ENCODE measurements at regions not wholly inside any gene's neighbourhood (a gene's known extent, or its start where the extent isn't known, plus 50 kb on each side); places are given as distances from the start of the nearest gene placed in this dataset.

- intact Hi-C loops (cut with DNase I) = no loop called here
- Histone ChIP-seq H3K36me3 (no peaks in the 10 kb centered on the region), H3K9ac (ENCODE audit: low read depth in 2 of 2, low read length in 2 of 2) (no peak overlapping the region), H3K4me3 (no peak overlapping the region), H3K27me3 (no peaks in the 10 kb centered on the region), H3K27ac (no peak overlapping the region), H3K9me3 (no peaks in the 10 kb centered on the region), H3K4me1 (no peaks in the 10 kb centered on the region)
- TF ChIP-seq CTCF (IDR thresholded peaks at IDR 0.05) = no peak
- no peak for DNase-seq
These were observed 182.9 kb upstream of the PRKCQ start for GRCh38 chr10:6763001-6763400.

GRCh38 chr10:6759961-6760360 lies 179.9 kb upstream of the PRKCQ start:
- no peak for DNase-seq
- H3K4me1 ChIP-seq = no peaks in the 10 kb centered on the region
- H3K36me3 ChIP-seq = no peaks in the 10 kb centered on the region
- no peak for TF ChIP-seq CTCF (IDR thresholded peaks at IDR 0.05)
- H3K27ac ChIP-seq = no peak overlapping the region
- H3K27me3 ChIP-seq = no peaks in the 10 kb centered on the region
- no peaks in the 10 kb centered on the region for H3K9me3 ChIP-seq
- no peak overlapping the region for H3K4me3 ChIP-seq
- intact Hi-C loops (cut with DNase I) = no loop called here
- no peak overlapping the region for H3K9ac ChIP-seq (ENCODE audit: low read depth in 2 of 2, low read length in 2 of 2)

- no peaks in the 10 kb centered on the region for H3K9me3 ChIP-seq
- intact Hi-C loops (cut with DNase I) = no loop called here
These were observed 177.1 kb upstream of the PRKCQ start for GRCh38 chr10:6757158-6757557.

GRCh38 chr10:6756716-6757115 lies 176.6 kb upstream of the PRKCQ start:
- intact Hi-C loops (cut with DNase I) = no loop called here
- no peak for TF ChIP-seq CTCF (IDR thresholded peaks at IDR 0.05)
- H3K27me3 ChIP-seq = no peaks in the 10 kb centered on the region
- no peak overlapping the region for H3K4me3 ChIP-seq
- no peaks in the 10 kb centered on the region for H3K36me3 ChIP-seq
- no peaks in the 10 kb centered on the region for H3K9me3 ChIP-seq
- no peak overlapping the region for H3K9ac ChIP-seq (ENCODE audit: low read depth in 2 of 2, low read length in 2 of 2)
- no peak for DNase-seq
- H3K4me1 ChIP-seq = no peaks in the 10 kb centered on the region
- no peak overlapping the region for H3K27ac ChIP-seq

More at GRCh38 chr10:6757158-6757557, 177.1 kb upstream of the PRKCQ start:
- no peak for TF ChIP-seq CTCF (IDR thresholded peaks at IDR 0.05)
- no peaks in the 10 kb centered on the region for H3K4me1 ChIP-seq
- H3K27me3 ChIP-seq = no peaks in the 10 kb centered on the region
- no peak overlapping the region for H3K9ac ChIP-seq (ENCODE audit: low read depth in 2 of 2, low read length in 2 of 2)
- H3K36me3 ChIP-seq = no peaks in the 10 kb centered on the region
- no peak for DNase-seq
- no peak overlapping the region for H3K27ac ChIP-seq
- no peak overlapping the region for H3K4me3 ChIP-seq

- Histone ChIP-seq H3K36me3 (no peaks in the 10 kb centered on the region), H3K4me1 (no peaks in the 10 kb centered on the region), H3K9ac (ENCODE audit: low read depth in 2 of 2, low read length in 2 of 2) (no peak overlapping the region), H3K9me3 (no peaks in the 10 kb centered on the region), H3K27ac (no peak overlapping the region), H3K4me3 (no peak overlapping the region), H3K27me3 (no peaks in the 10 kb centered on the region)
- DNase-seq = no peak
- no peak for TF ChIP-seq CTCF (IDR thresholded peaks at IDR 0.05)
- intact Hi-C loops (cut with DNase I) = no loop called here
These were observed 175.8 kb upstream of the PRKCQ start for GRCh38 chr10:6755781-6756460.
